ENCODE measurements at regions not wholly inside any gene's neighbourhood (a gene's known extent, or its start where the extent isn't known, plus 50 kb on each side); places are given as distances from the start of the nearest gene placed in this dataset.

GRCh38 chr19:30089086-30089665 lies 147.1 kb downstream of the URI1 start:
- no peaks in the 10 kb centered on the region for H3K9me3 Mint-ChIP-seq
- no peak for DNase-seq (ENCODE audit: low spot score in 2 of 2, unreplicated experiment in 2 of 2)

GRCh38 chr19:30090476-30090875 lies 148.4 kb downstream of the URI1 start:
- Mint-ChIP-seq H3K4me1 (no peaks in the 10 kb centered on the region), H3K27me3 (ENCODE audit: low read depth) (peaks cover 2% of the 10 kb centered on the region), H3K27ac (no peak overlapping the region), H3K36me3 (no peaks in the 10 kb centered on the region), H3K4me3 (no peak overlapping the region), H3K9me3 (no peaks in the 10 kb centered on the region)
- TF ChIP-seq CTCF (IDR thresholded peaks at IDR 0.05; ENCODE audit: unreplicated experiment) = no peak
- no peak for DNase-seq (ENCODE audit: low spot score in 2 of 2, unreplicated experiment in 2 of 2)

More at GRCh38 chr19:30089086-30089665, 147.1 kb downstream of the URI1 start:
- no peak overlapping the region for H3K27ac Mint-ChIP-seq
- peaks cover 4% of the 10 kb centered on the region for H3K4me1 Mint-ChIP-seq
- peaks cover 2% of the 10 kb centered on the region for H3K27me3 Mint-ChIP-seq (ENCODE audit: low read depth)
- TF ChIP-seq CTCF (IDR thresholded peaks at IDR 0.05; ENCODE audit: unreplicated experiment) = no peak
- H3K36me3 Mint-ChIP-seq = no peaks in the 10 kb centered on the region
- no peak overlapping the region for H3K4me3 Mint-ChIP-seq

DNA sequence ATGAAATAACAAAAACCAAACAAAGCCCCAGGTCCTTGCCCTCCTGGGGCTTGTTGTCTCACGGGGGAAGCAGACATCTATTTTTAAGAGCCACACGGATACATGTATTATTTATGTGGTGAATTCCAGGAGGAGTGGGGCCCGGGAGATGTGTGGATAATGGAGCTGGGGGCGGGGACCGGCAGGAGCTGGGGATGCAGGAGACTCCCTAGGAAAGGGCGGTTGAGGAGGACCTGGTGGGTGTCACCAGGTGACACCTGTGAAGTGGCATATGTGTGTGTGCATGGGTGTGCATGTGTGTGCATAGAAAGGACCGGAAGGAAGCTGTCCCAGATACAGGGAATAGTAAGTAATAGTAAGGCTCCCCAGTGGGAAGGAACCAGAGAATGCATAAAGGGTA lies 148.9 kb downstream of the URI1 start:
- Mint-ChIP-seq H3K36me3 (no peaks in the 10 kb centered on the region), H3K27me3 (ENCODE audit: low read depth) (peaks cover 2% of the 10 kb centered on the region), H3K4me1 (no peaks in the 10 kb centered on the region), H3K9me3 (no peaks in the 10 kb centered on the region), H3K27ac (no peak overlapping the region), H3K4me3 (no peak overlapping the region)
- DNase-seq (ENCODE audit: low spot score in 2 of 2, unreplicated experiment in 2 of 2) = peak in 1 of 2 experiments; percentile 6
- no peak for TF ChIP-seq CTCF (IDR thresholded peaks at IDR 0.05; ENCODE audit: unreplicated experiment)

- Mint-ChIP-seq H3K27ac (no peak overlapping the region), H3K4me1 (no peaks in the 10 kb centered on the region), H3K27me3 (ENCODE audit: low read depth) (peaks cover 2% of the 10 kb centered on the region), H3K36me3 (no peaks in the 10 kb centered on the region), H3K9me3 (no peaks in the 10 kb centered on the region), H3K4me3 (no peak overlapping the region)
- no peak for TF ChIP-seq CTCF (IDR thresholded peaks at IDR 0.05; ENCODE audit: unreplicated experiment)
- no peak for DNase-seq (ENCODE audit: low spot score in 2 of 2, unreplicated experiment in 2 of 2)
Observed at GRCh38 chr19:30091456-30091855, 149.4 kb downstream of the URI1 start.

- no peak for TF ChIP-seq CTCF (IDR thresholded peaks at IDR 0.05; ENCODE audit: unreplicated experiment)
- Mint-ChIP-seq H3K27me3 (ENCODE audit: low read depth) (peaks cover 2% of the 10 kb centered on the region), H3K4me1 (no peaks in the 10 kb centered on the region), H3K9me3 (no peaks in the 10 kb centered on the region), H3K4me3 (no peak overlapping the region), H3K36me3 (no peaks in the 10 kb centered on the region), H3K27ac (no peak overlapping the region)
- DNase-seq (ENCODE audit: low spot score in 2 of 2, unreplicated experiment in 2 of 2) = no peak
Observed at GRCh38 chr19:30091856-30092255, 149.8 kb downstream of the URI1 start.

Measured in mesothelial cell of epicardium (in vitro differentiated cells).